ENCODE measurements at regions not wholly inside any gene's neighbourhood (a gene's known extent, or its start where the extent isn't known, plus 50 kb on each side); places are given as distances from the start of the nearest gene placed in this dataset.
"Not testable (repeated sequence)": the region's sequence is repeated elsewhere in the genome, so short reads cannot be mapped to it uniquely, and the experiment has no call there.

- DNase-seq, result no peak
Observed at GRCh38 chr6:134665029-134665723, 284.7 kb downstream of the ALDH8A1 start.

GRCh38 chr6:134663800-134664535, 285.9 kb downstream of the ALDH8A1 start:
- DNase-seq, result no peak

- DNase-seq, result no peak
Observed at GRCh38 chr6:134663356-134663755, 286.5 kb downstream of the ALDH8A1 start.

- no peak for DNase-seq
Observed at GRCh38 chr6:134662077-134662700, 287.7 kb downstream of the ALDH8A1 start.

DNA sequence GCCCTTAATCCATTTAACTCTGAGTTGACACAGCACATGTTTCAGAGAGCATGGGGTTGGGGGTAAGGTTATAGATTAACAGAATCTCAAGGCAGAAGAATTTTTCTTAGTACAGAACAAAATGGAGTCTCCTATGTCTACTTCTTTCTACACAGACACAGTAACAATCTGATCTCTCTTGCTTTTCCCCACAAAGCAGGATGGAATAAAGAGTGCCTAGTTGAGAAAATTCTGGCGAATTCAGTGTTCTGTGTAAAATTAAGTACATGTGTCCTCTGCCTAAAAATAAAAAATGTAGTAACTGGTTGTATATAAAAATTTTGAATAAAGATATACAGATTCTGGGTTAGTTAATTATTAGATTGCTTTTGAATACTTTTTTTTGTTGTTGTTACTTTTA, 290.0 kb downstream of the ALDH8A1 start:
- DNase-seq, result not testable (repeated sequence)

GRCh38 chr6:134658596-134658995, 291.3 kb downstream of the ALDH8A1 start:
- no peak for DNase-seq

GRCh38 chr6:134657751-134658527, 292.0 kb downstream of the ALDH8A1 start:
- DNase-seq, result no peak

GRCh38 chr6:134657343-134657742, 292.6 kb downstream of the ALDH8A1 start:
- no peak for DNase-seq

DNA sequence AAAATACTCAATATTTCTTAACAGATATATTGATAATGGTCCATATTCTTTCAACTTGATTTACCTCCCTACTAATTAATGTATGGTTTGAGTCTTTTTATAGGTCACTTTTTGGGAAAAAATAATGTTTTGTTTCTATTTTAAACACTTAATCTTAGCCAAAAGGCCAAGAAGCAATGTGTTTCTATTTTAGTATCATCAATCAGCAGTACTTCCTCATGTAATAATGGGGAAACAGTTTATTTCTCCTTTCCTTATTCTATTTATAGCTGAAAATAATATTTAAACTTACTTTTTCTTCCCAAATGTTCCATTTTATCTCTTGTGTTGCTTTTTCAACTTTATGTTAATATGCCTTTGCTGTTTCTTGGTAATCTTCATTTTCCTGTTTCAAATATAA, 295.1 kb downstream of the ALDH8A1 start:
- no peak for DNase-seq

DNA sequence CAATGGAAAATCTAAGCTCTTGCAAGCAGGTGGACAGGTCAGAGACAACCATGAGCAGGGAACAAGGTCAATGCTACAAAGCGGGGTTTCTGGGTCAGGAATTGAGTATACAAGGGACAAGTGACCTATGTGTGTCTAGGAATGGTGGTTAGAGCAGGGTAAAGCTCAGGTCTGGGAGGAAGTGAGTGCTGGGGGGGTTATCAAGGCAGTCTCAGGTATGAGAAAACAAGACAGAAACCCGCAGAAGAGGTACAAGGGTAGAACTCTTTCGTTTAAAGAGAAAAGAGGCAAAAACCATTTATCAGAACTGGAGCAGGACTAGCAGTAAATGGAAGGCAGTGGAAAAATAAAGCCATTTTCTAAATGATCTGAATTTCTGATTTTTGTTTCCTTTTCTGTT, 298.4 kb downstream of the ALDH8A1 start:
- DNase-seq, result no peak

DNA sequence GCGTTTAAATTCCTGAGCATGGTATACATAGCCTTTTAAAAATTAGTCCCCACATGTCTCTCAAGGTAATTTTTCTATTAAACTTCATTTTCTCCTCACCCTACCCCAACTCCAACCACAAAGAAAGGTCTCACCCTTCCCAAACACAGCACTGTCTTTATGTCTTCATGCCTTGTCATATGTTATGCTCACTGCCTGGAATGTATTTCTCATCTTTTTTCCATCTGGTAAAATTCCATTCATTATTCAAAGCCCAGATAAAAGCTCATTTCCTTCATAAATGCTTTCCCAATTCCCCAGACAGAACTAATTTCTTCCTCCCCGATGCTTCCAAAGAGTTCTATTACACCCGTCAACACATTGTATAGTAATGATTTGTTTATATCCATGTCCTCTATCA, 302.0 kb downstream of the ALDH8A1 start:
- DNase-seq, result no peak

- DNase-seq, result no peak
Observed at GRCh38 chr6:134642819-134643218, 307.1 kb downstream of the ALDH8A1 start.

- no peak for DNase-seq
Observed at GRCh38 chr6:134642279-134642678, 307.6 kb downstream of the ALDH8A1 start.

GRCh38 chr6:134640975-134641429, 308.9 kb downstream of the ALDH8A1 start:
- DNase-seq, result peak; percentile 85

DNA sequence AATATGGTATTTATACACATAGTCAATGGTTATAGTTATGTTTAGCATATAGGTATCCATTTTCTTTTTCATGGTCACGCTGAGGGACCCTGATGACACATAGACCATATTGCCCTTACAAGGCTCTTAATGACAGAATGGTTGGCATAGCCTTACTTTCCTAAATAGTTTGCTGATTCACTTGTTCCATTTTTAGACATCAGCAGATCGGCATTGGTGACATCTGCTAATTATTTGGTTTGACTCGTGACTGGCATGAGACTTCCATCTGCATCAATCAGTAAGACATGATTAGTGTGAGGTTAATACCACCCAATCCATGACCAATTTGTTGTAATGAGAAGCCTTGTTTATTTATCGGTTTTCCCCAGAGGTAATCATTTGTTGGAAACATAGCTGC, 309.7 kb downstream of the ALDH8A1 start:
- no peak for DNase-seq

DNA sequence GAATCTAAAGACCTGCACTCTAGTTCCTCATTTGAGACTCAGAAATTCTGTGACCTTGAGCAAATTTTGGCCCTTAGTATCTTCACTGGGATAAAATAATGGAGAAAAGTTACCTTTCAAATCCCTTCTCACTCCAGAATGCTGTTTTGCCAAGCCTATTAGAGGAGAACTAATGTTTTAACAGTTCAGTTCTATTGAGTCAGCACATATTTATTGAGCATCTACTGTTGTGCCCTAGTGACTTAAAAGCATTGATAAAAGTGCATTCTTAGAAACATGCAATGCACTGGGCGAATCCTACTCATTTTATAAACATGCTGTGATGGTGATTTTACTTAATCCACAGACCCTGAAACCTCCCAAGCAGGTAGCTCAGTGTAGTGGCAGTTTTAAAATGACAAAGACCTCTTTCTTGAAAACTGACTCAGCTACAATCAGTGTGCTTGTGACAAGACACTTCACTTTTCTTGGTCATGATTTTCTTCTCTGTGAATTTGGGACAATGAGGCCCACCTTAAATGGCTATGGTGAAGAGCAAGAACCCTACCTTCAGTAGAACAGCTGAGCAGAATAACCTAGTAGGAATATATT, 312.0 kb downstream of the ALDH8A1 start:
- peak; percentile 47 for DNase-seq

DNA sequence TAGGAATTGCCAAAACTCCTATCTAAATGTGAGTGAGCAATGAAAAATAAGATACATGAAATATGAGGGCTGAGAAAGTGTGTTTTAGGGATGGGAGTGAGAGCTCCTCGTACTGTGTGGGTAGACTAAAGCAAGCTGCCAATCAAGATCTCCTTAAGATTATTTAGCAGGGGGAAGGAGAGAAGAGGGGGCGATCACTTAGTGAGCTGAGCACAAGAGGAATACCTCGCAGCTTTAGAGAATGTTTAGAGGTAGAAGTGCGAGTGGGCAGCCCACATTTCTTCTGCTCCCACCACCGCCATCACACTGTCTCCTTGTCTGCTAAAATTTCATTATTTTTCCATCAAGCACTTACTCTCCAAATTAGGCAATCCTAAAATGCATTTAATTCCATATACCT, 312.6 kb downstream of the ALDH8A1 start:
- DNase-seq, result no peak

DNA sequence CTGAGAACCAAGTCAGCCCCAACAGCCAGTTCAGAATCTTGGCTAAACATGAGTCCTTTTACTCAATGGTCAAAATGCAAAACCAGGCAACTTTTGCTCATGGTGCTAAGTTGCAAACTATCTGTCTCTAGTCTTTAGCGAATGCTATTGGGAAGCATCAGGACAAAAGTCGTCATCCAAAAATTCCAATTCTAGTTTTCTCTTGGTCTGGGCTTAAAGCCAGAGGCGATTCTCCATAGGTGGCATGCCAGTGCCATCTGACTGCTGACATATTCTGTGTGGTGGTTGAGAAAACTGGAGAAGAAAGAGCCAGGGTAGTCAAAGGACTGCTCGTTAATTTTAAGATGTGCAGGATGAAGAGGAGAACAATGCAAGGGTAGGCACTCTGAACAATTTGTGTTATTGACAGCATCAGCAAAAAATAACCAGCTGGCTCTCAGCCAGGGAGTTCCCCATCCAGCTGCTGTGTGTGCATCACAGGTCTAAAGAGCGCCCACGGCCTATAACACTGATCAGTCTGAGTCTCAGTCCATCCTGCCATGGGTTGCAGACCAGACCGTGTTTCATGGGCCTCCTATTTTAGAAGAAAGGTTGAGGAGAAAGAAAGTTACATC, 313.6 kb downstream of the ALDH8A1 start:
- DNase-seq, result peak; percentile 28

- DNase-seq, result no peak
Observed at GRCh38 chr6:134634966-134635365, 314.9 kb downstream of the ALDH8A1 start.

DNA sequence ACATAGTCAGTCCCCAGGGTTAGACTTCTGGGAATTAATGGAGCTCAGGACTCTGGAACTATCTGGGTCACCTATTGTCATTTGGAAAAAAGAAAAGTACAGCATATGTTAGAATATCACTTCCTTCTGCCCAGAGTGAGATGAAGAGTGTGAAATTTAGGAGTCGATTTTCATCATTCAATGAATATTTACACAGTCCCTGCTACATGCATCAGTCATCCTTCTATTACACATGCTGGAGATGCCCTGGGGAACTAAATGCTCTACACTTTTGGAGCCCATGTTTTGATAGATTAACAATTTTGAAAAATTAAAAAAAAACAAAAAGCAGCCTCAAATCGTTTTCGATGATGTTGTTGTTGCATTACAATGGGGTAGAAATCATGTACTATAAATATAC, 315.4 kb downstream of the ALDH8A1 start:
- no peak for DNase-seq

GRCh38 chr6:134632982-134633940, 315.3 kb upstream of the SGK1 start:
- peak; percentile 78 for DNase-seq
